ENCODE measurements at regions not wholly inside any gene's neighbourhood (a gene's known extent, or its start where the extent isn't known, plus 50 kb on each side); places are given as distances from the start of the nearest gene placed in this dataset.

DNA sequence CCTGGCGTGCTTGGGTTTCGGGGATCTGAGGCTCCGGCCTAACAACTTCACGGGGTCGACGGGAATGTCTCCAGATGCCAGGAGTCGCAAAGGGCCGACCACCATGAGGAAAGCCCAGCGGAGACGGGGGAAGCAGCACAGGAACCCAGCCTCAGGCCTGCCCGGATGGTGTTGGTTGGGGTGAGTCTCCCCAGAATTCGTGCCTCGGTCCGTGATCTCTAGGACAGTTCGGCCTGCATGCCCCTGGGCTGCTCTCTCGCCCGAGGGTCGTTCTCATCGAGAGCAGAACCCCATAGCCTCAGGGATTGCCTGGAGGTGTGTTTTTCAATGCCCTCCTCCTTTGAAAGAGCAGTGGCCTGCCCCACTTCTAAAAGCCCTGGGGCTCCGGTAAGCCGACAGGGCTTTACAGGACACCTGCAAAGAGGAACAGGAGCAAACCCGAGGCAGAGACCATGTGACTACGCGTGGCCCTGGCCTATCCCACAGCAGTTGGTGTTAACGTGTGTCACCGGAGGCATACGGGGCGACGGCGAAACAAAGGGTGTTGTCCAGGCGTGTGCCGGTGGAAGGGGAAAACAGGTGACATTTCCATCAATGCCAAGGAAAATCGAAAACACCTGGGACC lies 973.1 kb upstream of the DEFB115 start:
- Histone ChIP-seq H3T11ph (ENCODE audit: low read length) (no peak overlapping the region), H4K8ac (replicated peaks; ENCODE audit: insufficient read length, low read depth, low read length) (no peak overlapping the region), H4K20me1 (ENCODE audit: control insufficient read depth, insufficient read depth, insufficient read length) (no peaks in the 10 kb centered on the region), H3K79me2 (ENCODE audit: insufficient read depth, low read length) (no peaks in the 10 kb centered on the region), H3K4ac (ENCODE audit: low read depth, low read length) (no peak overlapping the region), H3K4me2 (ENCODE audit: insufficient read depth, insufficient read length, low read length) (no peak overlapping the region), H3K27me3 (ENCODE audit: insufficient read depth, low read length) (no peaks in the 10 kb centered on the region), H4K91ac (ENCODE audit: insufficient read length, low read depth, low read length) (no peak overlapping the region), H4K5ac (ENCODE audit: insufficient read length, low read depth, low read length) (no peak overlapping the region), H3K9me3 (ENCODE audit: control insufficient read depth, low read depth, low read length) (peaks cover 57% of the 10 kb centered on the region), H2BK20ac (ENCODE audit: low read depth, low read length, poor library complexity, severe bottlenecking) (no peak overlapping the region), H3K23ac (ENCODE audit: insufficient read length, low read depth, low read length) (no peak overlapping the region), H2AK5ac (ENCODE audit: insufficient read length, low read length) (no peak overlapping the region), H3K4me1 (ENCODE audit: insufficient read depth, low read length) (no peaks in the 10 kb centered on the region), H3K23me2 (ENCODE audit: insufficient read length, low read depth, low read length, poor library complexity, severe bottlenecking) (no peaks in the 10 kb centered on the region), H3K56ac (ENCODE audit: insufficient read length, low read depth, low read length) (no peak overlapping the region), H3K18ac (ENCODE audit: insufficient read length, low read depth, low read length) (no peak overlapping the region), H2AFZ (ENCODE audit: low read length) (no peak overlapping the region), H3K79me1 (ENCODE audit: insufficient read depth, low read depth, low read length, poor library complexity, severe bottlenecking) (no peaks in the 10 kb centered on the region), H2BK12ac (ENCODE audit: insufficient read length, low read depth, low read length) (no peak overlapping the region), H2BK15ac (ENCODE audit: low read depth, low read length) (no peak overlapping the region), H2BK5ac (ENCODE audit: insufficient read length, low read length) (no peak overlapping the region), H3K9ac (ENCODE audit: extremely low read depth, insufficient read length, low read length) (no peak overlapping the region), H3K27ac (ENCODE audit: insufficient read length, low read depth, low read length) (no peak overlapping the region), H3K14ac (ENCODE audit: insufficient read depth, low read length) (no peak overlapping the region), H2BK120ac (ENCODE audit: low read depth, low read length, poor library complexity, severe bottlenecking) (no peak overlapping the region)
- Mint-ChIP-seq H3K27ac (no peak overlapping the region), H3K36me3 (ENCODE audit: insufficient read depth in 1 of 3, low read depth in 3 of 3) (peaks cover 24 to 25% (median 24%) of the 10 kb centered on the region in 3 experiments), H3K9me3 (peaks cover 93 to 96% of the 10 kb centered on the region in 2 experiments), H3K4me1 (no peaks in the 10 kb centered on the region), H3K4me3 (no peak overlapping the region), H3K27me3 (ENCODE audit: low read depth) (peaks cover 7% of the 10 kb centered on the region)
- WGBS (ENCODE audit: extremely low coverage, insufficient read length, low lambda C conversion rate), result no CpG with 5 or more reads among the region's 33 CpGs
- DNase-seq, result no peak
- TF ChIP-seq, protein P1, sequence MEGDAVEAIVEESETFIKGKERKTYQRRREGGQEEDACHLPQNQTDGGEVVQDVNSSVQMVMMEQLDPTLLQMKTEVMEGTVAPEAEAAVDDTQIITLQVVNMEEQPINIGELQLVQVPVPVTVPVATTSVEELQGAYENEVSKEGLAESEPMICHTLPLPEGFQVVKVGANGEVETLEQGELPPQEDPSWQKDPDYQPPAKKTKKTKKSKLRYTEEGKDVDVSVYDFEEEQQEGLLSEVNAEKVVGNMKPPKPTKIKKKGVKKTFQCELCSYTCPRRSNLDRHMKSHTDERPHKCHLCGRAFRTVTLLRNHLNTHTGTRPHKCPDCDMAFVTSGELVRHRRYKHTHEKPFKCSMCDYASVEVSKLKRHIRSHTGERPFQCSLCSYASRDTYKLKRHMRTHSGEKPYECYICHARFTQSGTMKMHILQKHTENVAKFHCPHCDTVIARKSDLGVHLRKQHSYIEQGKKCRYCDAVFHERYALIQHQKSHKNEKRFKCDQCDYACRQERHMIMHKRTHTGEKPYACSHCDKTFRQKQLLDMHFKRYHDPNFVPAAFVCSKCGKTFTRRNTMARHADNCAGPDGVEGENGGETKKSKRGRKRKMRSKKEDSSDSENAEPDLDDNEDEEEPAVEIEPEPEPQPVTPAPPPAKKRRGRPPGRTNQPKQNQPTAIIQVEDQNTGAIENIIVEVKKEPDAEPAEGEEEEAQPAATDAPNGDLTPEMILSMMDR (conservative IDR thresholded peaks at IDR 0.05), result no peak
